GM12878 (cell line): ENCODE measurements at regions not wholly inside any gene's neighbourhood (a gene's known extent, or its start where the extent isn't known, plus 50 kb on each side); places are given as distances from the start of the nearest gene placed in this dataset.

Experiments used
- ATAC-seq: fragments of 200-7000 bp; cut with Tn5 transposase; 3 replicates; pipeline ENCODE4 v1.9.1; 2020; ENCODE audit warnings: mild to moderate bottlenecking, moderate library complexity
- BruUV-seq: library from RNA; stranded (reverse); fragments of 400-500 nt; replicated peaks from 2 replicates; lab custom pipeline; 2021; lab: Mats Ljungman, UMichigan
- CTCF ChIA-PET: fragments of 300-600 bp; sonication (Branson Sonifier 250); formaldehyde crosslinking; extraction: SDS; loops from one replicate; lab custom pipeline; 2021; ENCODE audit warnings: inconsistent platforms; lab: Yijun Ruan, JAX
- POLR2A ChIA-PET: fragments of 350-600 bp; formaldehyde crosslinking; extraction: SDS; loops from one replicate; lab custom pipeline; 2021; ENCODE audit warnings: inconsistent platforms; lab: Charles Lee
- RAD21 ChIA-PET: fragments of 300-600 bp; sonication (Branson Sonifier 250); formaldehyde crosslinking; loops from one replicate; lab custom pipeline; 2023; ENCODE audit warnings: antibody characterized with exemption; ENCODE audit not compliant: unreplicated experiment; lab: Charles Lee
- SMC1A ChIA-PET: fragments of 300-600 bp; sonication (Branson Sonifier 250); formaldehyde crosslinking; loops from one replicate; lab custom pipeline; 2023; ENCODE audit not compliant: unreplicated experiment, uncharacterized antibody; lab: Charles Lee
- DNase-seq: peaks from one replicate; pipeline ENCODE4 v3.0.0-alpha.2; 2011; ENCODE audit warnings: low read depth, low spot score
- FAIRE-seq: peaks from 3 replicates; lab custom pipeline; 2011; peaks lifted over from hg19 to GRCh38; lab: Jason Lieb, UNC
- H2AFZ ChIP-seq: 2 replicates; pipeline ENCODE4 v1.6.0; 2011; ENCODE audit warnings: low read depth, low read length, control low read depth; ENCODE audit not compliant: control insufficient read depth
- H3K27ac ChIP-seq: 2 replicates; pipeline ENCODE4 v1.5.1; 2011; ENCODE audit warnings: control low read depth; ENCODE audit not compliant: control insufficient read depth, insufficient read depth
- H3K27me3 ChIP-seq, 2 experiments: replicated peaks in 1 of 2; 2 replicates each; pipeline versions ENCODE4 v1.6.0 to v1.6.1; 2011; ENCODE audit warnings: low read length in 1 of 2; ENCODE audit not compliant: control insufficient read depth in 2 of 2, insufficient read depth in 2 of 2
- H3K36me3 ChIP-seq, 2 experiments: 2 replicates each; pipeline ENCODE4 v1.5.1; 2011; ENCODE audit warnings: low read length in 1 of 2; ENCODE audit not compliant: control insufficient read depth in 2 of 2, insufficient read depth in 2 of 2
- H3K4me1 ChIP-seq: 2 replicates; pipeline ENCODE4 v1.6.1; 2011; ENCODE audit warnings: mild to moderate bottlenecking, low read length, moderate library complexity, mixed read lengths; ENCODE audit not compliant: control insufficient read depth, insufficient read depth
- H3K4me2 ChIP-seq: 2 replicates; pipeline ENCODE4 v1.6.0; 2011; ENCODE audit warnings: control low read depth; ENCODE audit not compliant: control insufficient read depth, insufficient read depth
- H3K4me3 ChIP-seq: fragments of 200-600 bp; sonication (generic); 2 replicates; pipeline ENCODE4 v1.5.1; 2016
- H3K79me2 ChIP-seq: 2 replicates; pipeline ENCODE4 v1.6.0; 2011; ENCODE audit warnings: low read length; ENCODE audit not compliant: control insufficient read depth, insufficient read depth
- H3K9ac ChIP-seq: 2 replicates; pipeline ENCODE4 v1.8.0; 2011; ENCODE audit warnings: low read length, control low read depth, mixed read lengths; ENCODE audit not compliant: control insufficient read depth, insufficient read depth
- H3K9me3 ChIP-seq: replicated peaks from 3 replicates; pipeline ENCODE4 v1.5.1; 2011; ENCODE audit warnings: mild to moderate bottlenecking, low read length; ENCODE audit not compliant: control insufficient read depth, insufficient read depth
- H4K20me1 ChIP-seq: 2 replicates; pipeline ENCODE4 v1.6.0; 2011; ENCODE audit not compliant: control insufficient read depth, insufficient read depth
- CEBPB ChIP-seq, 2 experiments: fragments of 150-350 bp in 1 of 2; IDR thresholded peaks; 2 replicates each; pipeline ENCODE4 v1.6.1; 2012 to 2014; ENCODE audit warnings: low read depth in 2 of 2, low read length in 2 of 2, borderline replicate concordance in 1 of 2, inconsistent platforms in 1 of 2
- DPF2 ChIP-seq: fragments of 450-650 bp; IDR thresholded peaks from 2 replicates; pipeline ENCODE4 v1.6.1; 2017; ENCODE audit warnings: mild to moderate bottlenecking
- ELK1 ChIP-seq: IDR thresholded peaks from 2 replicates; pipeline ENCODE4 v1.6.1; 2012; ENCODE audit warnings: low read depth, low read length, improper control_type of control experiment
- MTA2 ChIP-seq: fragments of 450-650 bp; IDR thresholded peaks from 2 replicates; pipeline ENCODE4 v1.6.1; 2016; ENCODE audit warnings: low read depth, mild to moderate bottlenecking, moderate library complexity
- NR2C1 ChIP-seq: fragments of 450-650 bp; IDR thresholded peaks from 2 replicates; pipeline ENCODE4 v1.6.1; 2017; ENCODE audit warnings: antibody characterized with exemption, mild to moderate bottlenecking, moderate library complexity
- NR2C2 ChIP-seq: IDR thresholded peaks from 2 replicates; pipeline ENCODE4 v1.6.1; 2011; ENCODE audit warnings: borderline replicate concordance, low read depth; ENCODE audit not compliant: control insufficient read depth, insufficient read length
- RAD51 ChIP-seq: fragments of 450-650 bp; IDR thresholded peaks from 2 replicates; pipeline ENCODE4 v1.6.1; 2016; ENCODE audit warnings: moderate library complexity, mild to moderate bottlenecking, inconsistent platforms
- RBBP5 ChIP-seq: fragments of 200-600 bp; sonication (generic); conservative IDR thresholded peaks from 2 replicates; pipeline ENCODE4 v1.6.1; 2016
- REST ChIP-seq: IDR thresholded peaks from 2 replicates; pipeline ENCODE4 v1.6.1; 2012; ENCODE audit warnings: mild to moderate bottlenecking, low read depth, low read length
- STAT1 ChIP-seq: fragments of 450-650 bp; conservative IDR thresholded peaks from 2 replicates; pipeline ENCODE4 v1.6.1; 2014; ENCODE audit warnings: antibody characterized with exemption, mild to moderate bottlenecking
- STAT3 ChIP-seq: IDR thresholded peaks from 2 replicates; pipeline ENCODE4 v1.6.1; 2011; ENCODE audit warnings: low read depth, low read length, improper control_type of control experiment
- ZBED1 ChIP-seq: IDR thresholded peaks from 2 replicates; pipeline ENCODE4 v1.6.1; 2016; ENCODE audit warnings: borderline replicate concordance
- ZNF687 ChIP-seq: fragments of 450-650 bp; IDR thresholded peaks from 2 replicates; pipeline ENCODE4 v1.6.1; 2017; ENCODE audit warnings: mild to moderate bottlenecking, moderate library complexity
- WGBS: methylation state at CpG from one replicate; pipeline ENCODE4 v1.1.6; 2016; ENCODE audit warnings: low lambda C conversion rate; ENCODE audit not compliant: insufficient replicate concordance, insufficient coverage; ENCODE audit errors: missing lambda C conversion rate; 5-methylcytosine and 5-hydroxymethylcytosine counted together
- in situ Hi-C: fragments of 300-500 bp; cut with MboI; formaldehyde crosslinking; loops from 9 replicates; pipeline ENCODE4 v1.14.3; 2018; ENCODE audit warnings: mixed read lengths
- intact Hi-C: fragments of 100-400 bp; cut with micrococcal nuclease; formaldehyde crosslinking; loops from one replicate; pipeline ENCODE4 v1.14.2; 2022; ENCODE audit not compliant: unreplicated experiment

- Histone ChIP-seq H3K4me1 (0 out of 2 replicates have a peak, but pooled peaks cover 3% of the 10 kb centered on the region), H3K9me3 (no peaks in the 10 kb centered on the region), H3K27me3 (no peaks in the 10 kb centered on the region), H3K4me3 (no peak overlapping the region), H3K79me2 (no peaks in the 10 kb centered on the region), H4K20me1 (no peaks in the 10 kb centered on the region), H3K36me3 (no peaks in the 10 kb centered on the region)
- SMC1A ChIA-PET = no interaction called here
- FAIRE-seq = no peak
- intact Hi-C loops = no loop called here
- 86% methylated on average over 7 of the region's 7 CpGs for WGBS
- BruUV-seq = no TSS peak
- no peak for TF ChIP-seq ZNF687
- TF ChIP-seq CEBPB (IDR thresholded peaks at IDR 0.05; ENCODE audit: borderline replicate concordance in 1 of 2, low read depth in 2 of 2, low read length in 2 of 2) = no peak
- TF ChIP-seq NR2C1 = no peak
- TF ChIP-seq ELK1 = no peak
- no peak for TF ChIP-seq DPF2
- no peak for TF ChIP-seq MTA2
- no peak for TF ChIP-seq RAD51
- TF ChIP-seq REST = no peak
- TF ChIP-seq STAT3 = no peak
- no peak for TF ChIP-seq RBBP5
- no peak for TF ChIP-seq ZBED1
- TF ChIP-seq NR2C2 = no peak
- no peak for TF ChIP-seq STAT1
- TF ChIP-seq, all 136 proteins: peak for 0
- no peak for DNase-seq
- CTCF ChIA-PET = no interaction called here
- Histone ChIP-seq H2AFZ (no peak overlapping the region), H3K27ac (no peak overlapping the region), H3K9ac (no peak overlapping the region), H3K4me2 (no peak overlapping the region)
- RAD21 ChIA-PET = no interaction called here
- POLR2A ChIA-PET = no interaction called here
- ATAC-seq = no peak
- in situ Hi-C loops = no loop called here
These were observed 148.5 kb downstream of the VRK1 start for GRCh38 chr14:96945721-96946120.
